ENCODE measurements at regions not wholly inside any gene's neighbourhood (a gene's known extent, or its start where the extent isn't known, plus 50 kb on each side); places are given as distances from the start of the nearest gene placed in this dataset.

DNA sequence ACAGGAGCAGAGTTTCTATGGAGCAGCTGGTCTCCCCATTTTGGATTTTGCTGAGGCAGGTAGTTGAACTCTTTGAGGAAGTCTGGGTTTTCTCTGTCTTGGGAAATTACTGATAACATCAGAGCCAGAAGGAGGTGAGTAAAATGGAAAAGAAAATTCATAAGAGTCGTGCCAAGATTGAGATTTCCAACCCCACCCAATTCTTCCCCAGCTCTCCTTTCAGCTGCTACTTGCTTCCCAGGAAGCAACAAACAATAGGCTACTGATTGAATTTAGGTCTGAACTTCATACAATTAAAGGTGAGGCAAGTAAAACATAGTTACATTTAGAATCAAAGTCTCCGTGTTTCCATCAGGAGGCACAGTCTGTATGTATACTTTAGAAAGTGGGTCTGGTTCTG, 54.6 kb upstream of the EOLA2 start:
- FAIRE-seq (no peak), DNase-seq (ENCODE audit: extremely low spot score, insufficient read length, low read depth) (no peak)

DNA sequence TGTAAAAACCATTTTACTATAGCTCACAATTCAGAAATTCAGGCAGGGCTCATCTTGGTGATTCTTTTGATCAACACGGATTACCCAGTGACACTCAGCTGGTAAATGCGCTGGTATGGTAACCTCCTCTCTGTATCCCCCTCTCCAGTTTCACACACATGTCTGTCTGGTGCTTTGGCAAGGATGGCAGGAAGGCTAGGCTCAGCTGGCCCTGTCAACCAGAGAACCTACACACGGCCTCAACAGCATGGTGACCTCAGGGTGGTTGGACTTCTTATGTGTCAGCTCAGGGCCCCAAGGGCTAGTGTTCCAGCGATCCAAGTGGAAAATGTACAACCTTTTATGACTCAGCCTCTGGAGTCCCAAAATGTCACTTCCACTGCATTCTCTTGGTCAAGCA, 55.7 kb upstream of the EOLA2 start:
- DNase-seq (ENCODE audit: extremely low spot score, insufficient read length, low read depth) (no peak), FAIRE-seq (no peak)

DNA sequence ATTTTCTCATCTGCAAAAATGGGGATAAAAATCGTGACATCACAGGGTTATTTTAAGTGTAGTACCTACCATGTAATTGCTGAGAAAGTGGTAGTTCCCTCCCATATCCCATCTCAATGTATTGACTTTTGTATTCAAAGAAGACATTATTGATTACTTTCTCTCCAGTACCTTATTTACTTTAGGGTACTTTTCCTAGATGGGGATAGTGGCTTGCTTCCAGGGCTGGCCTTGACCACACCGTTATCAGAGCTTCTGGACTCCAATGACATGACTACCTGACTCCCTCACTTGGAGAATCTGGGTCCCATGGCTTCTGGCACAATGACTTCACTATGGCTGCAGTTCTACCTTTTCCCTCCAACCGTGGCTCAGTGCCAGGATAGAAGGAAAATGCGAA, 58.2 kb upstream of the EOLA2 start:
- no peak for FAIRE-seq
- no peak for DNase-seq (ENCODE audit: extremely low spot score, insufficient read length, low read depth)

DNA sequence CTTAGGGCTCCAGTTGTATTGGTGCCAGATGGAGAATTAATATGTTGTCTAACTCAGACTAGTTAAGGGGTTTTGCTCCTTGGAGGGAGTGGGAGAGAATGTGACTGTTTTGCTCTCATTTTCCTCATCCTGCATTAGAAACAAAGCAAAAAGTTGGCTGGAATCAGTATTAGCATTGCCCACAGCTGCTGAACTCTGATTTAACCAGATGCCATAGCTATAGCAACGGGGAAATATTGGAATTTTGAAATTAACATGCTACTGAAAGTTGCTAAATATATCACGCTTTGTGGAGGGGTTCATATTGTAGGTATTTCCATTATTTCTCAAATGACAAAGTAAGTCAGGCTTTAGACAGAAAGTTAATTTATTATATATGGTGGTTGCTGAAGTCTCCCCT, 66.7 kb upstream of the EOLA2 start:
- DNase-seq (ENCODE audit: extremely low spot score, insufficient read length, low read depth) (no peak), FAIRE-seq (no peak)

DNA sequence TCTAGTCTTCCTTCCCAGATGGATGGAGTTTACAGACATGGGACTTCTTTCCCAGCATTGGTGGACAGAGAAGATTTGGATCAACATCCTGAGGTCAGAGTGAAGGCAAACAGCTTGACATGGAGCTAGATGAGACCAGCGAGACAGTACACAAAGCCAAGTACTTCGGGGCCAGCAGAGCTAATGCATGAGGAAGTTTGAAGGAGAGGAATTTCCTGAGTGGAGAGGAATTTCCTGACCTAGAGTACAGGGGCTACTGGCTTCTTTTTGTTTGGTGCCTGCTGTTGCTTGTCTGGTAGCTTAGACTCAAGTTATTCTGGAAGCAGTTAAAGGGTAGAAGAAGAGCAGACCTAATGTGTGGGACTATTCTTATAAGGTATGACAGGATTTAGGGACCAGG, 69.1 kb upstream of the EOLA2 start:
- DNase-seq (ENCODE audit: extremely low spot score, insufficient read length, low read depth) (no peak), FAIRE-seq (no peak)

GRCh38 chrX:150012647-150013381, 74.5 kb upstream of the EOLA2 start:
- FAIRE-seq (no peak), DNase-seq (ENCODE audit: extremely low spot score, insufficient read length, low read depth) (no peak)

DNA sequence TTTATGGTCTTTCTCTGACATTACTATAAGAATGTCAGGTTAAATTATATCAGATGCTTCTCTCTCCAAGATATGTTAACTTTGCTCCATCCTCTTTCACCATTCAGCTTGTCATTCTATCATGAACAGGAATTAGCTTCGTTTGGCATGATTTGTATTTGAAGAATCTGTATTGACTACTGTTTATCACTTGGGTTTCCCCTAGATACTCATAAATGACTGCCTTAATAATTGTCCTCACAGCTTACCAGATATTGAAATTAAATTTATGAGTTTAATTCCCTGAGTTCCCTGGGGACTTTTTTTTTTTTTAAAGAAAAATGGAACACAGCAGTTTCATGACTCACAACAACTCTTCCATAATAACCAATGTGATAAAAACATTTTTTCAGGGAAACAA, 76.2 kb upstream of the EOLA2 start:
- FAIRE-seq = no peak
- DNase-seq (ENCODE audit: extremely low spot score, insufficient read length, low read depth) = no peak

- DNase-seq (ENCODE audit: extremely low spot score, insufficient read length, low read depth) = no peak
- FAIRE-seq = no peak
Observed at GRCh38 chrX:150017868-150018267, 79.6 kb upstream of the EOLA2 start.

- FAIRE-seq = no peak
- no peak for DNase-seq (ENCODE audit: extremely low spot score, insufficient read length, low read depth)
Observed at GRCh38 chrX:150018931-150019361, 80.7 kb upstream of the EOLA2 start.

GRCh38 chrX:150028692-150029091, 90.4 kb upstream of the EOLA2 start:
- FAIRE-seq (peak; percentile 50), DNase-seq (ENCODE audit: extremely low spot score, insufficient read length, low read depth) (no peak)

DNA sequence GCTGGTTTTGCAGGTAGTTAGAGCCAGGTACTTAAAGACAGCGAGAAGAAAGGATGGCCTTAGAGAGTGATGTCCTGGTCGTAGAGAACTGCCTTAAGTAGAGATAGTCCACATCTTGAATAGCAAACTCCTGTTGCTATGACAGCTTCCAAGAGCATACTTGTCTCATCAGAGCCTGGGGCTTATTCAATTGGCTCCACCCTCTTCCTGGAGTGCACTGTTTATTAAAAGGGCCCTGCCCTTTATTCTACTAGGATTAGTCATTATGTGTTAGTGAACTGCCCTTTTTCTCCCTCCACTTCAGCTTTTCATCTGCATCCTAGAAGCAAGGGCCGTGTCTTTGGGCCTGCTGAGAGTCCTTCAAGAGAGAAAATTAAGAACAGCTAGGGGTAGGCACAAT, 94.5 kb upstream of the EOLA2 start:
- DNase-seq (ENCODE audit: extremely low spot score, insufficient read length, low read depth) (no peak), FAIRE-seq (no peak)

DNA sequence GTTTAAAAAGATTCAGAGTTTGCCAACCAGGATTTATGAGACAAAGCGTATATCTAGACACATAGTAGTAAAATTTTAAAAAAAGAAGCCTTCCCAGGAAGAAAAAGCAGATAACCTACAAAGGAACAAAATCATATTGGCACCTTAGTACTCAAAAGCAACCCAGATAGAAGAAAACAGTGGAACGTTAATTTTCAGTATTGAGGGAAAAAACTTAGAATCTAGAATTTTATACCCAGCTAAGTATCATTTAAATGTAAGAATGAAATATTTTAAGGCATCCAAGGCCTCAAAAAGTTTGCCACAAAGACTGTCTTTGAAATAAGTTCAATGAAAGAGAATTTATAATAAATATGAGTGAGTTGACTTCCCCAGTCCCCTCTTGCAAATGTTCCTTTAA, 96.5 kb upstream of the EOLA2 start:
- FAIRE-seq (no peak), DNase-seq (ENCODE audit: extremely low spot score, insufficient read length, low read depth) (no peak)

GRCh38 chrX:150035531-150035930, 97.2 kb upstream of the EOLA2 start:
- FAIRE-seq = no peak

GRCh38 chrX:150036181-150036580, 97.9 kb upstream of the EOLA2 start:
- DNase-seq (ENCODE audit: extremely low spot score, insufficient read length, low read depth) (no peak), FAIRE-seq (no peak)

More at GRCh38 chrX:150035531-150035930, 97.2 kb upstream of the EOLA2 start:
- no peak for DNase-seq (ENCODE audit: extremely low spot score, insufficient read length, low read depth)

GRCh38 chrX:150036641-150037040, 98.3 kb upstream of the EOLA2 start:
- FAIRE-seq (no peak), DNase-seq (ENCODE audit: extremely low spot score, insufficient read length, low read depth) (no peak)

DNA sequence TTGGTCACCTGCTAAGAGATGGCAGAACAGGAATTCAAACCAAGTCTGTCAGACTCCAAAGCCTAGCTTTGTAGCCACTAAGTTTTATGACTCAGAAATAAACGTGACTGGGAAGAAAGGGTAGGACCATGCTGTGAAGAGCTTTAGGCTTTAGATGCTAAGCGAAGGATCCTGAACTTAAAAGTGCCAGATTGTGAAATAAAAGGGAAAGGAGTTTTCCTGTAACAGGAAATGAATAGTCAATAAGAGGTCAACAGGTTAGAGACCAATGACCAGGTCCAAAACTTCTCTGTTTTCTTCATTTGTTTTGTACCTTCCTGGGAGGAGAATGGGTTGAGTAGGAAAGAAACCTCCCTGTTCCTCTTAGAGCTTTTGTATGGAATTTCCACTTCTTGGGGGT, 98.8 kb upstream of the EOLA2 start:
- no peak for FAIRE-seq

GRCh38 chrX:150038315-150038714, 100.0 kb upstream of the EOLA2 start:
- no peak for DNase-seq (ENCODE audit: extremely low spot score, insufficient read length, low read depth)
- FAIRE-seq = no peak

More for the DNA sequence above, 98.8 kb upstream of the EOLA2 start:
- DNase-seq (ENCODE audit: extremely low spot score, insufficient read length, low read depth) = no peak

DNA sequence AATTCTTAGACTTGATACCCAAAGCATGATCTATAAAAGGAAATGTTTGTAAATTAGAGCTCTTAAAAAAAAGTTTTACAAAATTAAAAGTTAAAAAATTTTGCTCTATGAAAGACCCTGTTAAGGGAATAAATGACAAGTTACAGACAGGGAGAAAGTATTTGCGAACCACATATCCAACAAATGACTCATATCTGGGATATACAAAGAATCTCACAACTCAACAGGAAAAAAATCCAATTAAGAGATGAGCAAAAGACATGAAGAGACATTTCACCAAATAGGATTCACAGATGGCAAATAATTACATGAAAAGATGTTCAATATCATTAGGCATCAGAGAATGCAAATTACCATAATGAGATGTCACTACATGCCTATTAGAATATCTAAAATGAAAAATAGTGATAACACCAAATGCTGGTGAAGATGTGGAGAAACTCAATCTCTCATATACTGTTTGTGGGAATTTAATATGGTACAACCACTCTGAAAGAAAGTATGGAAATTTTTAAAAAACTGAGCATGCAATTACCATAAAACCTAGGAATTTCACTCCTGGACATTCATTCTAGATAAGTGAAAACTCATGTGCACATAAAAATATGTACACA, 100.8 kb upstream of the EOLA2 start:
- FAIRE-seq (no peak), DNase-seq (ENCODE audit: extremely low spot score, insufficient read length, low read depth) (no peak)

DNA sequence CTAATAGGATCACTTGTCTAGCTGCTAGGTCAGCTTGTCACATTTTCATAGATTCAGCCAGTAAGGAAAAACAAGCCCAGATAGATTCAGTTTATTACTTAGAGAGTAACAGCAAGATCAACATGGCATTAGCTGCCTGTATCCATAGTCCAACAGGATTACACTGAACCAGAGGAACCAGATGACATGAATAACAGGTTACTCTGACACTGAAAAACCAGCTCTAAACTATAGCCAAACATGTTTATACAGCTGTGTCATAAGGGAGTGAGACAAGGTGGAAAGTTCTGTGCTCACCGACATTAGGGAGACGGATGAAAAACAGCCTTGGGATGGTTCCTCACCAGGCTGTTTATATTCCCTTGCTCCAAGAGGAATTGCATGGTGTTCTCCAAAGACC, 102.9 kb upstream of the EOLA2 start:
- FAIRE-seq (no peak), DNase-seq (ENCODE audit: extremely low spot score, insufficient read length, low read depth) (no peak)

DNA sequence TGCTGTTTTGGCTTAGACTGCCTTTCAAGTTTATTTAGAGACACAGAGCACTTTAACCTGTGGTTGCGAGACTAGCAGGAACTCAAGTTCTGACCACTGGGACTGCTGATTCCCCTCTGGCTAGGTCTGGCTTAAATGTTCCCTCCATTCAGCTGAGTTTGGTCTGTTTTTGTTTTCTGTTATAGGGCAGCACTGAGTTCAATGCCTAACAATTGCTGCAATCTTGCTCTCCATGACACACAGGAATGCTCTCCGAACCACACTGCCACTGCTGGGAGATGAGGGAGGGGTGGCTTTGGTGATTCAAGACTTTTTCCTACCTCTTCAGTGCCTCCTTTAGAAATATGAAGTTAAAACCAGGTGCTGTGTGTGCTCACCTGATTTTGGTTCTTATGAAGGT, 106.3 kb upstream of the EOLA2 start:
- DNase-seq (ENCODE audit: extremely low spot score, insufficient read length, low read depth) = no peak
- no peak for FAIRE-seq

DNA sequence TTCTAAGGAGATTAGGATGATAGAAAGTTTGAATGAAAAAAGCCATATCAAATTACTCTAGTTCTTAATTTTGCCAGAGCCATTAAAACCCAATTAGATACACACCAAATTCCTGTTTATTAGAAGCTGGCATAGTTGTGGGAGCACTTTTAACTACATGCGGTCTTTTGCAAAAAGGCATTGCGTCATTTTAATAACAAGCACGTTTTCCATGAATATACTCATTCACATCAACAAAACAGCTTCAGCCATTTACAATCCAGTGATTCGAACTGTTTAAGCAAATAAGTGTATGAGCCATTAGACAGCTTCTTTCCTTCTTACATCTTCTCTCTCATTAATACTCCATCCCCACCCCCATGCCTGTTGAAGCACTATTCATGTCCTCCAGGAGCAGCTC, 109.5 kb upstream of the EOLA2 start:
- DNase-seq (ENCODE audit: extremely low spot score, insufficient read length, low read depth) (no peak), FAIRE-seq (no peak)

- FAIRE-seq (no peak), DNase-seq (ENCODE audit: extremely low spot score, insufficient read length, low read depth) (no peak)
Observed at GRCh38 chrX:150049647-150050046, 111.4 kb upstream of the EOLA2 start.

Data from GM18507 (cell line).